ENCODE measurements at regions not wholly inside any gene's neighbourhood (a gene's known extent, or its start where the extent isn't known, plus 50 kb on each side); places are given as distances from the start of the nearest gene placed in this dataset.

DNA sequence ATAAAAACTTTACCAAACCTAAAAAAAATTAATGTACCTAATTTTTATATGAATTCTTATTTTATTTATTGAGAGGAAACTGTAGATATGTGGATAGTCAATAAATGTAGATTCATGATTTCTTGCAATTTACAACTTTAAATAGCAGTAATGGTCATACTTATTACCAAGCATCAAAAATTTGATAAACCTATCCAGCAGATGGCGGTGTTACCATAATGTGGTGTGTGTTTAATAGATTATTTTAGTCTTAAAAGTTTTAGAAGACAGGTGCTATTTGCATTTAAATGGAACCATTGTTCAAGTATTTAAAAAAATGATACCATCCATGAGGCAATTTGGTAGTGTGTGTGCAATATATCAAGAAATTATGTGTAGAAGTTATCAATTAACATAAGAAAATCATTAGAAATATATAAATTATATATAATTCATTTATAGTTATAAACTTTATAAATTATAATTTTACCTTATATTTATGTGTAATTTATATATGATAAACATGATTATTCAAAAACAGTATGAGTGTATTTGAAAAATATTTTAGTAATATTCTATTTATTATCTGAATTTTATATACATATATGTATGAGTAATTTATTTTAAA is 176.0 kb upstream of the BCHE start:
- CTCF ChIA-PET (ENCODE audit: low intra/inter-chr PET ratio): no interaction called here
- WGBS (ENCODE audit: insufficient coverage, low coverage, missing lambda C conversion rate): 5% methylated on average over 1 of the region's 1 CpG
- H3K4me2 ChIP-seq (ENCODE audit: insufficient read depth, low read length): no peak overlapping the region

More for the DNA sequence above, 176.0 kb upstream of the BCHE start:
- Histone ChIP-seq H4K20me1 (replicated peaks; ENCODE audit: control insufficient read depth, insufficient read depth, low read length) (no peaks in the 10 kb centered on the region), H3K9ac (ENCODE audit: insufficient read depth in 1 of 2, low read depth in 2 of 2, low read length in 2 of 2) (no peak overlapping the region), H3K9me3 (replicated peaks; ENCODE audit: control insufficient read depth, insufficient read depth, low read depth, low read length) (0 out of 2 replicates have a peak, but pooled peaks cover 2% of the 10 kb centered on the region), H3K27ac (ENCODE audit: extremely low read depth, low read depth, low read length) (no peak overlapping the region), H3K27me3 (ENCODE audit: control insufficient read depth in 2 of 2, insufficient read depth in 2 of 2, low read length in 2 of 2) (no peaks in the 10 kb centered on the region), H3K4me3 (no peak overlapping the region), H3K36me3 (ENCODE audit: control insufficient read depth, insufficient read depth, low read length) (no peaks in the 10 kb centered on the region), H3K4me1 (replicated peaks in 1 of 2; ENCODE audit: control insufficient read depth in 2 of 2, insufficient read depth in 2 of 2, low read length in 2 of 2) (no peaks in the 10 kb centered on the region), H3K9me1 (ENCODE audit: control insufficient read depth, insufficient read depth, low read length) (no peaks in the 10 kb centered on the region), H2AFZ (ENCODE audit: low read depth, low read length) (no peak overlapping the region), H3K79me2 (ENCODE audit: control insufficient read depth, insufficient read depth, low read length) (no peaks in the 10 kb centered on the region)
- TF ChIP-seq TAF9B (IDR thresholded peaks at IDR 0.05; ENCODE audit: partially characterized antibody): no peak
- TF ChIP-seq MEF2A (IDR thresholded peaks at IDR 0.05; ENCODE audit: control insufficient read depth, low read depth, low read length): no peak
- TF ChIP-seq, protein P1, sequence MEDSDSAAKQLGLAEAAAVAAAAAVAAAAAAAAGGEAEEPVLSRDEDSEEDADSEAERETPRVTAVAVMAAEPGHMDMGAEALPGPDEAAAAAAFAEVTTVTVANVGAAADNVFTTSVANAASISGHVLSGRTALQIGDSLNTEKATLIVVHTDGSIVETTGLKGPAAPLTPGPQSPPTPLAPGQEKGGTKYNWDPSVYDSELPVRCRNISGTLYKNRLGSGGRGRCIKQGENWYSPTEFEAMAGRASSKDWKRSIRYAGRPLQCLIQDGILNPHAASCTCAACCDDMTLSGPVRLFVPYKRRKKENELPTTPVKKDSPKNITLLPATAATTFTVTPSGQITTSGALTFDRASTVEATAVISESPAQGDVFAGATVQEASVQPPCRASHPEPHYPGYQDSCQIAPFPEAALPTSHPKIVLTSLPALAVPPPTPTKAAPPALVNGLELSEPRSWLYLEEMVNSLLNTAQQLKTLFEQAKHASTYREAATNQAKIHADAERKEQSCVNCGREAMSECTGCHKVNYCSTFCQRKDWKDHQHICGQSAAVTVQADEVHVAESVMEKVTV (CRISPR knock-in tag; IDR thresholded peaks at IDR 0.05): peak; percentile 22; the same call in 1 of the 2 replicates
- TF ChIP-seq RAD21 (CRISPR knock-in tag; conservative IDR thresholded peaks at IDR 0.05 in 1 of 2, IDR thresholded peaks at IDR 0.05 in 1 of 2): peak; percentile 61 to 79
- TF ChIP-seq, protein P2, sequence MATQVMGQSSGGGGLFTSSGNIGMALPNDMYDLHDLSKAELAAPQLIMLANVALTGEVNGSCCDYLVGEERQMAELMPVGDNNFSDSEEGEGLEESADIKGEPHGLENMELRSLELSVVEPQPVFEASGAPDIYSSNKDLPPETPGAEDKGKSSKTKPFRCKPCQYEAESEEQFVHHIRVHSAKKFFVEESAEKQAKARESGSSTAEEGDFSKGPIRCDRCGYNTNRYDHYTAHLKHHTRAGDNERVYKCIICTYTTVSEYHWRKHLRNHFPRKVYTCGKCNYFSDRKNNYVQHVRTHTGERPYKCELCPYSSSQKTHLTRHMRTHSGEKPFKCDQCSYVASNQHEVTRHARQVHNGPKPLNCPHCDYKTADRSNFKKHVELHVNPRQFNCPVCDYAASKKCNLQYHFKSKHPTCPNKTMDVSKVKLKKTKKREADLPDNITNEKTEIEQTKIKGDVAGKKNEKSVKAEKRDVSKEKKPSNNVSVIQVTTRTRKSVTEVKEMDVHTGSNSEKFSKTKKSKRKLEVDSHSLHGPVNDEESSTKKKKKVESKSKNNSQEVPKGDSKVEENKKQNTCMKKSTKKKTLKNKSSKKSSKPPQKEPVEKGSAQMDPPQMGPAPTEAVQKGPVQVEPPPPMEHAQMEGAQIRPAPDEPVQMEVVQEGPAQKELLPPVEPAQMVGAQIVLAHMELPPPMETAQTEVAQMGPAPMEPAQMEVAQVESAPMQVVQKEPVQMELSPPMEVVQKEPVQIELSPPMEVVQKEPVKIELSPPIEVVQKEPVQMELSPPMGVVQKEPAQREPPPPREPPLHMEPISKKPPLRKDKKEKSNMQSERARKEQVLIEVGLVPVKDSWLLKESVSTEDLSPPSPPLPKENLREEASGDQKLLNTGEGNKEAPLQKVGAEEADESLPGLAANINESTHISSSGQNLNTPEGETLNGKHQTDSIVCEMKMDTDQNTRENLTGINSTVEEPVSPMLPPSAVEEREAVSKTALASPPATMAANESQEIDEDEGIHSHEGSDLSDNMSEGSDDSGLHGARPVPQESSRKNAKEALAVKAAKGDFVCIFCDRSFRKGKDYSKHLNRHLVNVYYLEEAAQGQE (IDR thresholded peaks at IDR 0.05; ENCODE audit: borderline replicate concordance): peak; percentile 12; the same call in 1 of the 2 replicates
- TF ChIP-seq, protein P2 (CRISPR knock-in tag; IDR thresholded peaks at IDR 0.05; ENCODE audit: low read depth): no peak
- TF ChIP-seq, protein P3, sequence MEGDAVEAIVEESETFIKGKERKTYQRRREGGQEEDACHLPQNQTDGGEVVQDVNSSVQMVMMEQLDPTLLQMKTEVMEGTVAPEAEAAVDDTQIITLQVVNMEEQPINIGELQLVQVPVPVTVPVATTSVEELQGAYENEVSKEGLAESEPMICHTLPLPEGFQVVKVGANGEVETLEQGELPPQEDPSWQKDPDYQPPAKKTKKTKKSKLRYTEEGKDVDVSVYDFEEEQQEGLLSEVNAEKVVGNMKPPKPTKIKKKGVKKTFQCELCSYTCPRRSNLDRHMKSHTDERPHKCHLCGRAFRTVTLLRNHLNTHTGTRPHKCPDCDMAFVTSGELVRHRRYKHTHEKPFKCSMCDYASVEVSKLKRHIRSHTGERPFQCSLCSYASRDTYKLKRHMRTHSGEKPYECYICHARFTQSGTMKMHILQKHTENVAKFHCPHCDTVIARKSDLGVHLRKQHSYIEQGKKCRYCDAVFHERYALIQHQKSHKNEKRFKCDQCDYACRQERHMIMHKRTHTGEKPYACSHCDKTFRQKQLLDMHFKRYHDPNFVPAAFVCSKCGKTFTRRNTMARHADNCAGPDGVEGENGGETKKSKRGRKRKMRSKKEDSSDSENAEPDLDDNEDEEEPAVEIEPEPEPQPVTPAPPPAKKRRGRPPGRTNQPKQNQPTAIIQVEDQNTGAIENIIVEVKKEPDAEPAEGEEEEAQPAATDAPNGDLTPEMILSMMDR (IDR thresholded peaks at IDR 0.05 in 2 of 3, conservative IDR thresholded peaks at IDR 0.05 in 1 of 3; ENCODE audit: insufficient read depth in 2 of 3, low read depth in 1 of 3, low read length in 3 of 3): peak in 1 of 3 experiments; percentile 43; a peak in 2 of 6 replicates
- TF ChIP-seq ZBTB7A (IDR thresholded peaks at IDR 0.05; ENCODE audit: borderline replicate concordance, control insufficient read depth, low read depth, low read length): no peak
- TF ChIP-seq NRF1 (conservative IDR thresholded peaks at IDR 0.05 in 1 of 2, IDR thresholded peaks at IDR 0.05 in 1 of 2): no peak
- TF ChIP-seq RCOR1 (IDR thresholded peaks at IDR 0.05; ENCODE audit: borderline replicate concordance in 1 of 2, low read depth in 2 of 2, low read length in 2 of 2): no peak
- DNase-seq (ENCODE audit: extremely low read depth in 1 of 4, low spot score in 3 of 4): peak in 3 of 4 experiments; percentile 8 to 43 (median 8)
- POLR2A ChIA-PET: no interaction called here
- BruUV-seq (replicated peaks): no TSS peak
- ATAC-seq: no peak
- in situ Hi-C loops (cut with MboI) (no loop called here), intact Hi-C loops (cut with micrococcal nuclease) (no loop called here)
- FAIRE-seq: no peak

Measured in K562 (cell line).